Suppressor macrophage treated with lipopolysaccharide for 1 hour (primary cell): ENCODE measurements at regions not wholly inside any gene's neighbourhood (a gene's known extent, or its start where the extent isn't known, plus 50 kb on each side); places are given as distances from the start of the nearest gene placed in this dataset.
A peak's percentile ranks its signal among the peaks of the same experiment; 100 is the strongest.
"Not testable (repeated sequence)": the region's sequence is repeated elsewhere in the genome, so short reads cannot be mapped to it uniquely, and the experiment has no call there.

Experiments used
- DNase-seq, 3 donors: peaks; one replicate each; pipeline ENCODE4 v3.0.0-alpha.2; 2020 to 2022

DNA sequence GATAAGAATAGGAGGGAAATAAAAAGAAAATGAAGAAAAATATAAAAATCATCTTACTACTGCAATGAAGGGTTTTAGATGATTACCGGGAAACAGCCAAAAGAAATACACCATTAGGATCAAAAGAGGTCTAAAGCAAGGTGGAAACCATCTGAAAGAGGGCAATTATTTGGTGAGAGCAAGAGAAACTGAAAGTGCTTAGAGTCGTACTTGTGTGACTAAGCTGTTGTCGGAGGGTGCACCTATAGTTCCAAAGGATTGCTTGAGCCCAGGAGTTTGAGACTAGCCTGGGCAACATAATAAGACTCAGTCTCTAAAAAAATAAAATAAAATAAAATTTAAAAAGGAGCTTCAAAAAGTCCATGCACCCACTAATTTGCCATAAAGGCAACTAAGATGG, 169.5 kb downstream of the DKK1 start:
- no peak for DNase-seq

DNA sequence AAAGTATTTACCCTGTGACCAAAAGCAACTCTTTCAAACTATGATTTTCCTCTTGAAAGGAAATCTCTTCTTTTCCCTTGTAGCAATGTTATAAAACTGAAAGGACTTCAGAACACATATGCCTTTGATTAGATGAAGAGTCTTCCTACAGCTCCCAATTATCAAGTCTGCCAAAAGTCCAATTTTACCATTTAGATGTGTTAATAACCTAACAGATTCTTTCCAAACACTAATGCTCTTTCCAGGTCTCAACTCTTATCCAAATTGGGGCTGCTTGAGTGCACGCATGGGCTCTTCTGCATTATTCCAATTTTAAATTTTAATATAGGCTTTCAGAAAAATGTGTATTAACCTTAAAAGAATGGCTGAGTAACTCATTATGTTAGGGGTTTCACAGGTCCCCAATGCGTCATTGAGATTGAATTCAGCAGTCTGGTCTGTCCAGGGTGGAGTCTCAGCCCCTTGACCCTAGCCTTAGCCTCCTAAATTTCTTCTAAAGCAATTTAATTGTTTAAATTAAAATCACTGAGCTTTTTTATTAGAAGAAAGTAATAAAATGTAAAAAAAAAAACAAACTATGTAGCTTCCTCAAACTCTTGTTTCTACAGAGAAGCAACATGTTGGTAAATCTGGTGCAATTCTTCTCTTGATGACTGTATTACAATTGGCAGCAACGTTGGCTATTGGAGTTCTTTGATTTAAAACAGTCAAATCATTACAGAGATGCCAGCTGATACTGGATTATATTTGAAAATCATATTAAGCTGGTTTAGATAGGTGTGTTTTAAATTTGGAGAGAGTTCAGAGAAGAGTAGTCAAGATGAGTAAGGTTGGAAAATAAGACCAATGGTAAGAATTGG, 170.4 kb downstream of the DKK1 start:
- no peak for DNase-seq

DNA sequence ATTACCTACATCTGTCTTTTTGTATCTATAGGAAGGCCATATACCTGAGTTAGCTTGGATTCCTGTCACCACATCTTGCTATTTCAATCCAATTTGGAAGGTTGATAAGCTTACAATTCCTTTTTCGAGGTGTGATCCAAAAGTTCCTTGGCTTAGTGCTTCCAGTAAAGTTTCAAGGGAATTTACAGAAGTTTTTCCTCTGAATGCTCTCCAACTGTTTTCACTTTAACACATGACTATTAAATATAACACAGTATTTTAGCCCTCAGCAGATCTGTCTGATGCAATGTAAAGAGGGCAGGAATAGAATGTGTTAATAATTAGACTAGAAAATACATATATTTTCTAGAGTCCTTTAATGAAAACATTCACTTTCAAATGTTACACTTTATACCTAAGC, 171.4 kb downstream of the DKK1 start:
- DNase-seq: no peak

DNA sequence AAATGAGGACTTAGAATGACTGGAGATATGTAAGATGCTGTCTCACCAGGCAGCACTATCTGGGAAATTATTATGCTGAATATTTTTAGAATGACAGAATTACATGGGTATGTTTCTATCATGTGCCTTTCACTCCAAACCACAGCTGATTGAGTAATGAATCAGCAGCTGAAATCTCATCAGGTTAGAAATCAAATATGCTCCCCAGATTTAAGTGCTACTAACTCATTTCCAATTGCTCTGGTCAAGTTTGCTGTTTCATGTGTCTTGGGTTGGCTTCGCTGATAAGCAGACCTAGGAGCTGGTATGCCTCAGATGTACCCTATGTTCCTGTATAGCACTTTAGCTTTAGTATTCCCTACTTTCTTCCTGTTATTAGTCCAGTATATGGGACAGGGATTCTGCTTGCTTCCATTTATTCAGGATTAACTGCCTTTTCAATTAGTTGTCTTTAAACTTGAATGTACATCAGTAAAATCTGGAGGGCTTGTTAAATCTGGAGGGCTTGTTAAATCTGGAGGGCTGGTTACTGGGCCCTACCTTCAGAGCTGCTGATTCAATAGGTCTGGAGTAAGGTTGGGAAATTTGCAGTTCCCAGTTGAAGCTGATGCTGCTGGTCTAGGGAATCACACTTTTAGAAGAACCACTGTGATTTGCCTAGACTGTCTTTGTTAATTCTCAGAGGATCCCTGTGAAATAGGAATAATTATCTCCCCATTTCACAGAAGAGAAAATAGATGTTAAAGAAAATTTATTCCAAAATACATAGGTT, 172.9 kb downstream of the DKK1 start:
- no peak for DNase-seq

DNA sequence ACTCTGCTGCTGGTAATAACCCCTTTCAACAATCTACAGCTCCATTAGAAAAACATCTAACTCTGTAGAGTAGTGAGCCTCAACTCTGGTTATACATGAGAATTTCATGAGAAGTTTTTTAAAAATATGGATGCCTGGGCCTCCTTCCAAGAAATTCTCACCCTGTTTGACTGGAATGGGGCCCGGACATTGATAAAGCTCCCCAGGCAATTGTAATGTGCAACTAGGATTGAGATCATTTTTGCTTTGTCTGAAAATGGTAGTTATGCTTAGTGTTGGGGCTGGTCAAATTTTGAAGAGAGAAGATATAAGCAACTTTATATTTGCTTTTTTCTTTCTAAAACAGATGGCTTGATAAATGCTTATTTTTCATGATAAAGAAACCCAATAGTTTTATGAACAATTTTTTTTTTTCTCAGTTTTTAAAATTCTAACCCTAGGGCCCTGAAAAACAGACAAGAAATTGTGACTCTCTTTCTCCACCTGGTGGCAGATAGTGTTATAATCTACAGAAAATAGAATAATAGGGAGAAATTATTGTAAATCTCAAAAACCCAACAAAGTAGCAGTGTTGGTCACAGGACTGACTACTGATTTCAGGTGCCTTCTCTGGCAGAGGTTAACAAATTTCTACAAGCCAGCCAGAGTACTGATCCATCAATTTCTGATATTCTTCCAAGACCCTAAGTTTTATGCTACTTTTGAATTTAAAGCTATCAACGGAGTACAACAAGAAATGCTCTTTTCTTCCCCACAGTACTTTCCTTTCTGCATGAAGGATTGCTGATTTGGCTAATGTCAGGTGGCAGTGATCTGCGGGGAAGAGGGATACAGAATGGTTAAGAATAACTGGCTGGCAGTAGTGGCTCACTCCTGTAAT, 174.8 kb downstream of the DKK1 start:
- DNase-seq: peak; percentile 51 to 59 (median 52)

DNA sequence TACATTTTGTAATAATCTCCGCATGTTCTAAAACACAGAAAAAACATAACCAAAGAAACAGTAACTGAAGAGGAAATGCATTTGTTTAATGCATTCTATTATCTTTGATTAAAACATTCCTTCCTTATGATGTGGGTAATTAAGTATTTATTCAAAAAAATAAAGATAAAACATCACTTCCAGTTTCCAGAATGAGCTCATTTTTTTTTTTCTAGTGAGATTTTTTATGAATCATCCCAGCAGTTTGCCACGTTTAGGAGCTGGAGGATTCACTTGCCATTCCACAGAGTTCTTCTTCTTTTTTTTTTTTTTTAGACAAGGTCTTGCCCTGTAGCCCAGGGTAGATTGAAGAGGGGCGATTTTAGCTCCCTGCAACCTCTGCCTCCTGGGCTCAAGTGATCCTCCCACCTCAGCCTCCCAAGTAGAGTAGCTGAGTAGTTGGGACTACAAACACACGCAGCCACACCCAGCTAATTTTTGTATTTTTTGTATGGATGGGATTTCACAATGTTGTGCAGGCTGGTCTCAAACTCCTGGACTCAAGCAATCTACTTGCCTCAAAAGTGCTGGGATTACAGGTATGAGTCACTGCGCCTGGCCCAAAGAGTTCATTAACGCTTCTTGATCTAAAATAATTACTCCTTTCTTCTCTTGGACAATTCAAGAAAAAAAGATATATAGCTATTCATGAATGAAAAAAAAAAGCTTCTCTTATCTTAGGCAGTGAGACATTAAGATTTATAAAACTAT, 177.3 kb downstream of the DKK1 start:
- peak; percentile 6 to 32 (median 6) for DNase-seq

DNA sequence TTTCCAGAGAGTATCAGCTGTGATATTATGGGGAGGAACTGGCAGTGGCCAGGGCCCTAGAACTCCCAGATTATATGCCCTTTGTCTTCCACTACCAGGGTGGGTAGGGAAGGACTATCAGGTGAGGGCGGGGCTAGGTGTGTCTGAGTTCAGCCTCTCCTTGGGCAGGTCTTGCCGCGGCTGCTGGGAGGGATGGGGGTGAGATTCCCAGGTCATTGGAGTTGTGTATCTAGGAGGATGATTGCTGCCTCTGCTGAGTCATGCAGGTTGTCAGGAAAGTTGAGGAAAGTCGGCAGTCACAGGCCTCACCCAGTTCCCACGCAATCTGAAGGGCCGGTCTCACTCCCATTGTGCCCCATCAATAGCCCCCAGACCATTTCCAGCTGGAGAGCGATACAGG, 185.2 kb downstream of the DKK1 start:
- DNase-seq: no peak

DNA sequence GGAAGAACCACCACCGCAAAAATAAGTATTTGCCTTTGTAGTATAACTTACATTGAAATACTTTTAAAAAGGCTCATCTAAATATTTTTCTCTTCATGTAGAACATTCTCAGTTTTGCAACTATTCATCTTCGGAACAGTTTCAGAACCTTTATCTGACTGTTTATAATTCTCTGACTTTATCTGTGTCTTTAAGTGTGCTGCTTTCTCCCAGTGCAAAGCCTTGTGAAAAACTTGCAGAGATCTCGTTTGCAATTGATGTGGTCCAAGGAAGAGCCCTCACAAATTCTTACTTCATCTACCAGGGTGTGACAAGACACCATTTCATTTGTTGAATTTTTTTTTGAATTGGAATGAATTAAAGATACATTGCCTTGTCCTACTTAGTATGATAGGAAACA, 186.4 kb downstream of the DKK1 start:
- no peak for DNase-seq

DNA sequence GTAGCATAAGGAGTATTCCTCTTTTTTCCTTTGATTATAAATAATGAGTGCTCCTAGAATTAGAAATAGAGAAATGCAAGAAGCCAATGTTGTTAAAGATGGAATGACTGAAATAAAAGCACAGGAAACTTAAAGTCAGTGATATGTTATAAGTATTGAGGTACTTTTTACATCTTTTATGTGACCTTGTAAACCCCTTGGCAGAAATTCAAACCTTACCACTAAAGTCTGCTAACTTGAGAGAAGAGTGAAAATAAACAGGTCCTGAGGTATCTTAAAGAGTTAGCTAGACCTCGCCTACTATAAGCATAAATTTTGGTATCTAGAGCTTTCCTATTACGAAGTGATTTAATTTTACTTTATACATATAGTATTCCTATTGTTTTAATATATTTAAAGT, 188.2 kb downstream of the DKK1 start:
- no peak for DNase-seq

DNA sequence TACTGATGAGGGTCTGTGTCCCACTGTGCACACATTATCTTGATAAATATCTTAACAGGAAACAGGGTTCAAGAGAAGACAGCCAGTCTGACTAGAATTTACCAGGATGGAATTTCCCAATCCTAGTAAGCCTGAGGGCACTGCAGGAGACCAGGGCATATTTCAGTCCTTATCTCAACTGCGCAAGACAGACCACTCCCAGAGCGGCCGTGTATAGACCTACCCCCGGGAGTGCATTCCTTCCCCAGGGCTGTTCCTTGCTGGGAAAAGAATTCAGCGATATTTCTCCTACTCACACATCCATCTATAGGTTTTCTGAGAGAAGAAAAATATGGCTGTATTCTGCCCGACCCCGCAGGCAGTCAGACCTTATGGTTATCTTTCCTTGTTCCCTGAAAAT, 191.3 kb downstream of the DKK1 start:
- DNase-seq: not testable (repeated sequence)

DNA sequence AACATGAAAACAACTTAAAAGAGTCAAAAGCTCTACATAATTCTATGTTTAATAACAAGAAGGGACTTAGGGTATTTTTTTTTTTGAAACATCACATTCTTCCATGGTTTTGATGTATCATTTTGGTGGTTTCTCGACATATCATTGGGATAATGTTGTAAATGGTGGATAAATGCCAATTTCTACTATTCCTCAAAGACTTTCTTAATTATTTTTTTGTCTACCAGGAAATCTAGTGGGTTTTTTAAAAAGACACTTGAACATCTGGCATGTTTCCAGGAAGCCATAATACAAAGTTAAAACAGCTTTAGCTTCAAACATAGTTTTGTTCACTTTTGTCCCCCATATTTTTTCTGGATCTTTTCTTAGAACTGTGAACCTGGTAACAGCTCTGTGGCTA, 200.4 kb downstream of the DKK1 start:
- DNase-seq: no peak

DNA sequence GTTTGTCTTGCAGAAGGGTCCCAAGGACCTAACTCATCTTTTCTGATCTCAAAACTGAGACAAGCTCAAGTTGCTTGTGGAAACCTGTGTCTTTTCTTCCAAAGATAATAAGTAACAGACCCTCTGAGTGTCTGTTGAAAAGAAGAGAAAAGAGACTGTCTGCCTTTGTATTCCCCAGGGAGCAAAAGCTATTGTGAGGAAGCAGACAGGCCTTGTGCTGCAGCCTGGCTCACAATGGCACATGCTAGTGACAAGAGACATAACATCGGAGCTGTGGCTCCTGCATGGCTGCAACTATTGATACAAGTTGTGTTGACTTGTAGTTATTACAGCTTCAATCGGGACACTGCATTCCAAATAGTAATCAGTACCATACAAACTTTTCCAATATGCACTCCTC, 202.9 kb downstream of the DKK1 start:
- no peak for DNase-seq

DNA sequence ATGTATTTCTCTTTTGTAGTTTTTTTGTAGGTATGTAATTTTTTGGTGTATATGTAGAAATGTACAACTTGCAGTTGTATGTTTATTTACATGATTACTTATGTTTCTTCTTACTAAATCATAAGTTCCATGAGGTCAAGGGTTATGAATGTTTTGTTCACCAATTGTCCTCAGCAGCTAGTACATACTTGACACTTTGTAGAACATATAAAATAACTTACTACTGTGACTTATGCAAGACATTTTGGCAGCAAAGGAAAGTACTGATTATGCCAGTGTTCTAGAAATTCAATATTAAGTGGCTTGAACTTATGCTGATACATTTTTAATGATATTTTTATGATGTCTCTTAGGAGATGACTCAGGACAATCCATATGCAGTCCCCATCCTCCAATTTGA, 209.6 kb downstream of the DKK1 start:
- no peak for DNase-seq

DNA sequence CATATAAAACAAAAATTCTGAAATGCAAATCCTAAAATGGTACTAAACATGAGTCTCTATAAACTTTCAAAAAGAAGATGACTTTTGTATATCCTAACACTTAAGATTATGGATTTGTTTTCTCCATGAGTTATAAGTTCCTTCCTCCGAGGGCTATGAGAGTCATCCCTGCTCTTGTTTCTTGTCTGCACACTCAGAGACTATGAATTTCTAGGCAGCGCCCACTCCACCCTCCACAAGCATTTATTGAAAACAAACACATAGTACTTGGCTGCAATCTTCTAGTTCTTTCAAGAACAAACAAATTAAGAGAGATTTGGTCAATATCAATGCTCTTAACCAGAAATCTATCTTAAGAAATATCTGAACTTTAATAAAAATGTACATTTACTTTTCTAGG, 211.7 kb downstream of the DKK1 start:
- DNase-seq: no peak

DNA sequence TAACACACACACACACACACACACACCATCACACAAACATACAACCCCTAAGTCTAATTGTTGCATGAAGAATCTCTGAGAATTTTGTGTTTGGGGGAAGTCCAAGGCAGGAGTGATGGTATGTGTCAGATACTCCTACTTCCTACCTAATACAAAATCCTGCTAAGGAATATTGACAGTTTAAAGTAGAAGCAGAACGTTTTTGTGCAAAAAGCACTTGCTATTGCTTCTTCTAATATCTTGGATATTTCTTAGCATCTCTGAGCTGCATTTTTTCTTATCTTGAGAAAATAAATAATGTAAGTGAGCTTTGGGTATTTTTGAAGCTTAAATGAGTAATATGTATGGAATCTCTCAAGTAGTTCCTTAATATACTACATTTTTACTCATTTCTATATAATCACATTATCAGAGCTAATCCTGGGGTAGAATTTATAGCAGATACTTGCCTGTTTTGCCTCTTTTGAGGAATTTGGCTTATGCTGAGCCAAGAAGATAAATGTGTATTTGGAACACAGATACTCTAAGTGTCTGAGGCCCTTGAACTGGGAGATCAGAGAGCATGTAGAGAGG, 212.3 kb downstream of the DKK1 start:
- DNase-seq: no peak

DNA sequence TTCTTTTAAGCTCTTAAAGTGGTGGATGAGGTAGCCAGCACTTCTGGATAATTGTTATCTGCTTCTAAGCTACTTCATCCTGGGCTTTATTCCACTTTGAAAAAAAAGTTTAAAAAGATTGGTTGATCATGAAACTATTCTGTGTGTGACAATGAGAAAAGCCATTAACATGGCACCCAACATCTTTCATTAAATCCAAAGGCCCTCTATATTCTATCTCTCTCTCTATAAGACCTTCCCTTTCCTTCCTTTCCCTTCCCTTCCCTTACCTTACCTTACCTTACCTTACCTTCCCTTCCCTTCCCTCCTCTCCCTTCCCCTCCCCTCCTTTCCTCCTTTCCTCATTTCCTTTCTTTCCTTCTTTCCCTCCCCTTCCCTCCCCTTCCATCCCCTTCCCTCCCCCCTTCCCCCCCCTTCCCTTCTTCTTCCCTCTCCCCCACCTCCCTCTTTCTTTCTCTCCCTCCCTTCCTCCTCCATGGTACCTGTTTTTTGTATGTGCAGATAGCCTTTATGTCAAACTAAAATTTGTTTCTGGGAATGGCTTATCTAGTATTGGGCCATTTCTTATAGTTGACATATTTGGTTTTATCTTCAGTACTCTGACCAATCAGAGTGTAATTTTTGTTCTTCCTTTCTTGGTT, 218.7 kb downstream of the DKK1 start:
- no peak for DNase-seq

DNA sequence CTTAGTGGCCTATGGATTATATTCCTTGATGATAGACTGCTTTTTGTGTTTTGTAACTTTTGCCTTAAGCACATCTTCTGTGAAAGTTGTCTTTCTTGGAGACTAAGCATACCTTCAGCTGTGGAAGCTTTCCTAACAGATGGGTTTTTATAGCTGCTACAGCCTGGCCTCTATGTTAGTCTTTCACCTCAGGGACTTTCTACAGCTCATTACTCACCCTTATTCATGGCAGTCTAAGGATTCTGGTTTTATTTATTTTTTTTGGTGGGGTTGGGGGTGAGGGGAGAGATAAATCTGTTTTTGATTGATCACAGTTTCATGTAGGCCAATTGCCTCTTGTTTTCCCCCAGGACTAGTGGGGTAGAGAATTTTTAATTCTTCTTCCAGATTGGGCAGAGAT, 219.9 kb downstream of the DKK1 start:
- no peak for DNase-seq

DNA sequence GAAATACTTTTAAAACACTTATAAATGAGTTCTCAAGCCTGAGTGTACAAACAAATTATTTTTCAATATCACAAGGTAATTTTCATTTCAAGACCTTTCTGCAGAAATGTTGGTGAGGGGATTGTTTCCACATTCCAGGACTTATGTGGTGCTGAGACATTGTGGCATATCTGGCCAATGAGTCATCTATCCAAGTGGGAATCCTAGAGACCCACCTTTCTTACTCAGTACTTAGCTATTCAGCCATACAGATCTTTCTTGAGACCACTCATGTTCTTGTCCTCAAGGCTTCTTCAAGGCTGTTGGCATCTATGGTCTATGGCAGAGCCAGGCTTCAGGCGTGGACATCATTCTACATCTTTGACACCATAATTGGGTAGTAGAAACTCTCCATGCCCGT, 225.4 kb downstream of the DKK1 start:
- DNase-seq: no peak

DNA sequence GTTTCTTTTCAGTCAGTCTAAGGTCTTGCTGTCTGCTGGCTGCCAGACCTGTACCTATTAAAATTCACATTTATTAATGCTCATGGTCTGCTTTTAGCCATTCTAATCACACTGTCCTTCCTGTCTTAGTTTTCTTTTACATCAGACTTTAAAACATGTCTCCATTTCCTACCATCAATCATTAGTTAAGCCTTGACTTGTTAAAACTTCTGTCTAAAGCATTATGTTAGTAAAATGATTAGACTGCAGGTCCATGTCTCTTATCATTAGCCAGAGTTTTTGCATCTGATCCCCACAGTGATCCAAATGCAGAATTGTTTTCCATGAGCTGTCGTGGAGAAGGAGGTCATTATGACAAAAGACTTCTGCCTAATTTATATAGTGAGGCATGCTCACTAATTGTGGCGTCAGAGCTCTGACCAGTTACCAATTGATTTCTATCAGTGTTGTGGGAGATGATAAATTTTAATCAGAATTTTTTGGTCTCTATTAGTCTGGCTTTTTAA, 226.5 kb downstream of the DKK1 start:
- no peak for DNase-seq

DNA sequence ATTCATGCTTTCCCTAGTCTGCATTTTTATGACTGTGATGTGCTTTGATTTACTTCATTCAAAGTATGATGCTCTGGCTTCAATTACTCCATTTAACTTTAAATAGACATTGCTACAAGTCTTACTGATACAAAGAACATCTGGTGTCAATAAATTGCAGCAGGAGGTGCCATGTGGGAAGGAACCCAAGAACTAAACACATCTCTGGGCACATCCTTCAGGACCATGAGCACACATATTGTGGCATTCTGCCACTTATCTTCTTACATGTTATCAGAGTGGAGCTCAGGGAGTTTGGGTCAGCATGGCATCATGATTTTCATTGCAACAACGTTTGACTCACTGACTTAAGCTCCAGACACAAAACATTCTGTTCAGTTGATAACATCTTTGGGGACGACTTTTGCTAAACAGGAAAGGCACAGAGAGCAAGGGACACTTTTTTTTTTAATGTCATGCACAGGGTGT, 227.0 kb downstream of the DKK1 start:
- no peak for DNase-seq

DNA sequence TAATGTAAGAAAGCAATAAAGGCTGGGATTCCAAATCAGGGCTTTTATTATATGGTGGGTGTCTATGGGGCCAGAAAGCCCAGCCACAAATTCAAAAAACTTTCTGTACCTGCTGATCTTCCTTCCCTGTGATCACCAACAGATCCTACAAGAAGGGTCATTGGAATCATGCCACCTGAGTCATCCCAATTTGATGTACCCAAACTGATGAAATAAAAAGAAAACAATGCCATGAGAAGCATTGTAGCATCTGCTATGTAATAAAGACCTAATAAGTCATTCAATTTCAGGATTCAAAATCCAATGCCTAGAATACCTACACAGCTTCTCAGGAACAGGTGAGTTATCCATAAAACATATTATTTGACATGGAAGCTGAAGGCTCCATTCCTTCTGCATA, 228.8 kb downstream of the DKK1 start:
- no peak for DNase-seq
